ENCODE measurements at regions not wholly inside any gene's neighbourhood (a gene's known extent, or its start where the extent isn't known, plus 50 kb on each side); places are given as distances from the start of the nearest gene placed in this dataset.

DNA sequence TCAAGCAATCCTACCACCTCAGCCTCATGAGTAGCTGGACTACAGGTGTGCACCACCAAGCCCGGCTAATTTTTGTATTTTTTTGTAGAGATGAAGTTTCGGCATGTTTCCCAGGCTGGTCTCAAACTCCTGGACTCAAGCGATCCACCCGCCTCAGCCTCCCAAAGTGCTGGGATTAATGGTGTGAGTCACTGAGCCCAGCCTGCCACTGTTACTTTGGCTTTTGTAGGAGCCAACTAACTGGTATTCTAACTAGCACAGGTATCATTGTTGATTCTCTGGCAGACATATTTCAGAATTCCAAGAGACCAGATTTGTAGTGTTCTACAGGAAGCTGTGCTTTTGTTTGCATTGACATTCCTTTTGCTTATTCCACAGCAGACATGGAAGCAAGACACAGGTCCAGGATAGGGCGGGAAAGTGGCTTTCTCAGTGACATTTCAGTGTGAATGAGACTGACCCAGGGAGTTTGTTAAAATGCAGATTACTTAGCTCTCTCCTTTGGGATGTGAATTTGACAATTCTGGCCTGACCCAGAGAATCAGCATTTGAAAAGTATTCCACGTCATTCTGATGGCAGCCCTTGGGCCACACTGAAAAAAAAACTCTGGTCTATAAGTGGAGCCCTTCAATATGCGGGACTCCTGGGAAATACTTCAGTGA, 52.2 kb upstream of the PAX6 start:
- H3K79me1 ChIP-seq (ENCODE audit: low read depth, low read length): no peaks in the 10 kb centered on the region
- no peak overlapping the region for H3K18ac ChIP-seq (ENCODE audit: extremely low read depth, low read length)
- H3K4me1 ChIP-seq (replicated peaks in 1 of 4; ENCODE audit: control insufficient read depth in 3 of 4, insufficient read depth in 4 of 4, low read length in 3 of 4): peaks cover 0 to 11% (median 10%) of the 10 kb centered on the region in 4 experiments; a peak in 3 of 7 replicates
- no peak overlapping the region for H4K8ac ChIP-seq (ENCODE audit: extremely low read depth, insufficient read depth, low read length)
- peak; percentile 78 for FAIRE-seq
- H2AFZ ChIP-seq (ENCODE audit: low read length): no peak overlapping the region
- no peak overlapping the region for H3K9ac ChIP-seq (replicated peaks in 1 of 4; ENCODE audit: extremely low read depth in 1 of 4, low read depth in 3 of 4, low read length in 3 of 4)
- ChIA-PET CTCF (ENCODE audit: partially characterized antibody) (interaction anchor here (1.0 kb wide), 1 partner anchor 95 kb away, joined by 4 read pairs; no protein-coding TSS in a partner anchor), POLR2A (ENCODE audit: partially characterized antibody) (no interaction called here)
- H2BK12ac ChIP-seq (ENCODE audit: low read depth, low read length): no peak overlapping the region; the same call in 1 of the 2 replicates
- H3K27ac ChIP-seq (ENCODE audit: low read depth, low read length): no peak overlapping the region
- H2BK5ac ChIP-seq (ENCODE audit: low read depth, low read length): peak overlapping the region; percentile 3; the same call in 1 of the 2 replicates
- H3K23ac ChIP-seq (ENCODE audit: insufficient read length): no peak overlapping the region
- H2BK20ac ChIP-seq (ENCODE audit: low read length): no peak overlapping the region
- H4K20me1 ChIP-seq (replicated peaks in 1 of 2; ENCODE audit: control insufficient read depth in 1 of 2, insufficient read depth in 2 of 2, low read length in 2 of 2): no peaks in the 10 kb centered on the region
- H3K4ac ChIP-seq (replicated peaks; ENCODE audit: insufficient read length, low read depth, low read length): no peak overlapping the region
- peak overlapping the region; percentile 47 to 55; a peak in 3 of 4 replicates for H3K4me2 ChIP-seq (ENCODE audit: insufficient read depth in 1 of 2, low read depth in 2 of 2, low read length in 2 of 2)
- H2AK5ac ChIP-seq (ENCODE audit: low read depth, low read length): no peak overlapping the region
- peaks cover 0 to 1% (median 0%) of the 10 kb centered on the region in 4 experiments; a peak in 1 of 7 replicates for H3K27me3 ChIP-seq (replicated peaks in 1 of 4; ENCODE audit: control insufficient read depth in 3 of 4, extremely low read depth in 1 of 4, insufficient read depth in 3 of 4, low read length in 3 of 4)
- no peak overlapping the region for H4K91ac ChIP-seq (replicated peaks; ENCODE audit: insufficient read length, low read length)
- no peaks in the 10 kb centered on the region for H3K23me2 ChIP-seq (ENCODE audit: low read depth, low read length)
- no peak overlapping the region for H4K5ac ChIP-seq (ENCODE audit: insufficient read length, low read depth, low read length)
- no peaks in the 10 kb centered on the region; a peak in 1 of 4 replicates for H3K9me3 ChIP-seq (ENCODE audit: insufficient read depth in 2 of 2, low read depth in 1 of 2, low read length in 1 of 2)
- no peak for TF ChIP-seq SP1 (IDR thresholded peaks at IDR 0.05; ENCODE audit: low read depth, low read length)
- TF ChIP-seq, protein P1, sequence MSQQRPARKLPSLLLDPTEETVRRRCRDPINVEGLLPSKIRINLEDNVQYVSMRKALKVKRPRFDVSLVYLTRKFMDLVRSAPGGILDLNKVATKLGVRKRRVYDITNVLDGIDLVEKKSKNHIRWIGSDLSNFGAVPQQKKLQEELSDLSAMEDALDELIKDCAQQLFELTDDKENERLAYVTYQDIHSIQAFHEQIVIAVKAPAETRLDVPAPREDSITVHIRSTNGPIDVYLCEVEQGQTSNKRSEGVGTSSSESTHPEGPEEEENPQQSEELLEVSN (IDR thresholded peaks at IDR 0.05): peak; percentile 64; the same call in 1 of the 2 replicates
- no peak overlapping the region for H3K4me3 ChIP-seq (ENCODE audit: extremely low read depth in 1 of 4, insufficient read depth in 2 of 4, low read depth in 3 of 4, low read length in 4 of 4)
- H2BK120ac ChIP-seq (replicated peaks; ENCODE audit: low read depth, low read length): no peak overlapping the region
- no peak overlapping the region for H3K14ac ChIP-seq (ENCODE audit: insufficient read length)
- H3K36me3 ChIP-seq (ENCODE audit: control insufficient read depth in 2 of 4, insufficient read depth in 4 of 4, low read length in 3 of 4): peaks cover 0 to 4% (median 0%) of the 10 kb centered on the region in 4 experiments; a peak in 1 of 8 replicates
- H3K56ac ChIP-seq (replicated peaks; ENCODE audit: insufficient read length, low read depth, low read length): no peak overlapping the region
- DNase-seq (ENCODE audit: low read depth in 1 of 2, low spot score in 2 of 2): peak in 1 of 2 experiments; percentile 41
- H2BK15ac ChIP-seq (ENCODE audit: low read length): no peak overlapping the region
- WGBS, 2 experiments (ENCODE audit: extremely low coverage in 1 of 2, insufficient coverage in 1 of 2, insufficient read length in 1 of 2, insufficient replicate concordance in 2 of 2, low coverage in 1 of 2, low lambda C conversion rate in 2 of 2, missing lambda C conversion rate in 1 of 2): 28% methylated on average over 7 of the region's 7 CpGs; no CpG with 5 or more reads in 1 of the 2 experiments
- no peaks in the 10 kb centered on the region for H3K79me2 ChIP-seq (ENCODE audit: control insufficient read depth in 1 of 2, insufficient read depth in 2 of 2, low read length in 2 of 2)

All from H1 (cell line).